Adrenal gland (tissue), 9 donors: ENCODE measurements at regions not wholly inside any gene's neighbourhood (a gene's known extent, or its start where the extent isn't known, plus 50 kb on each side); places are given as distances from the start of the nearest gene placed in this dataset.

Experiments used
- DNase-seq, 7 donors: peaks; one replicate each; pipeline ENCODE4 v3.0.0-alpha.2; 2019 to 2020
- H3K27ac ChIP-seq, 5 donors: fragments of 200-600 bp; sonication (generic) in 4 of 5; 1 replicate in 3 of 5; 2 replicates in 2 of 5; pipeline versions ENCODE4 v1.5.1 to v1.8.0; 2016 to 2020; ENCODE audit warnings: mild to moderate bottlenecking in 1 of 5
- H3K27me3 ChIP-seq: fragments of 200-600 bp; 2 replicates; pipeline ENCODE4 v1.8.0; 2021
- H3K36me3 ChIP-seq, 2 donors: fragments of 200-600 bp; replicated peaks in 1 of 2; 1 replicate in 1 of 2; 2 replicates in 1 of 2; pipeline versions ENCODE4 v1.5.1 to v1.8.0; 2018 to 2022
- H3K4me1 ChIP-seq, 2 donors: fragments of 200-600 bp; replicated peaks in 1 of 2; 1 replicate in 1 of 2; 2 replicates in 1 of 2; pipeline versions ENCODE4 v1.5.1 to v1.8.0; 2018 to 2021
- H3K4me3 ChIP-seq, 4 donors: fragments of 200-600 bp; sonication (generic) in 3 of 4; one replicate each; pipeline ENCODE4 v1.5.1; 2016 to 2018
- H3K9me3 ChIP-seq, 3 donors: fragments of 200-600 bp; sonication (generic) in 1 of 3; replicated peaks in 1 of 3; 1 replicate in 2 of 3; 2 replicates in 1 of 3; pipeline versions ENCODE4 v1.5.1 to v1.8.0; 2016 to 2021
- CTCF ChIP-seq, 6 experiments: fragments of 450-650 bp in 4 of 6; fragments of 200-600 bp in 2 of 6; sonication (generic) in 1 of 6; IDR thresholded peaks; 1 replicate in 5 of 6; 2 replicates in 1 of 6; pipeline versions ENCODE4 v1.5.1 to v1.8.0; 2016 to 2021; ENCODE audit warnings: antibody characterized with exemption in 6 of 6, mild to moderate bottlenecking in 2 of 6, moderate library complexity in 1 of 6
- POLR2A ChIP-seq, 2 donors: fragments of 450-650 bp; IDR thresholded peaks; one replicate each; pipeline ENCODE4 v1.6.1; 2017; ENCODE audit warnings: antibody characterized with exemption in 2 of 2, mild to moderate bottlenecking in 2 of 2, moderate library complexity in 1 of 2
- WGBS, 4 donors: extraction: QIAGEN DNeasy Blood & Tissue Kit in 2 of 4; methylation state at CpG; one replicate each; pipeline versions ENCODE4 v1.1.5 to v1.1.7; 2013 to 2017; 5-methylcytosine and 5-hydroxymethylcytosine counted together
- intact Hi-C, 2 donors: fragments of 100-400 bp; cut with DNase I; formaldehyde crosslinking; loops; one replicate each; pipeline versions ENCODE4 v1.14.1 to v1.15.0; 2022 to 2023
- donor health status: healthy with polysubstance abuse.
- donor health status: Bipolar disorder and iron deficiency.
- donor health status: DM: yes; HTN: yes; CAD: no.
- donor health status: DM: no; HTN: no; CAD: no.
- donor health status: DM: no; HTN: no; CAD: no.

DNA sequence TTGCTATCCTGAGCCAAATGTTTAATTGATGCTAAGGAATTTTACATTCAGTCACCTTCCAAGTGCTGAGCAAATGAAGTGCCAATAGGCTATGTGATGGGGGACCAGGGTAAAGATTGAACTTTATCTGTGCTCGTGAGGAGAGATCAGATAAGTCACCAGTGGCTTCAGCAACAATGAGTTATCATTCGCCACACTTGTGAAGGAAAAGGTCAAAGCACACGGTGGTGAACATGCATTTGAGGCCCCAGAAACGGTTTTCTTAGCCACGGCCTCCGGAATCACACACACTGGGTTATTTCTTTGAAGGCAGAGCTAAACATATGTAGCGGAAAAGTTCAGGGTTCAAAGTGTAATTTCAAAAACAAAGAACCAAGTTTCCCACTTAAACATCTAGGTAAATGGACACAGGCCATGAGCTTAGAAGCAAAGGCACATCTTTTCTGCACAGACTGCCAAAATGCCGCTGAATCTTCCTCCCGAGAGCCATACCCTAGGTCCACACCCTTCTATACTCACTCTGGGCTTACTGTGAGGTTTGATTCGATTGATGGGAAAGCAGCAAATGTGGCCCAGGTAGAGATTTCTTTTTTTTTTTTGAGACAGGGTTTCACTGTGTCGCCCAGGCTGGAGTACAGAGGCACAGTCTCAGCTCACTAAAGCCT lies 268.5 kb downstream of the SHQ1 start:
- intact Hi-C loops = no loop called here
- Histone ChIP-seq H3K9me3 (no peaks in the 10 kb centered on the region), H3K36me3 (no peaks in the 10 kb centered on the region), H3K27me3 (no peaks in the 10 kb centered on the region), H3K27ac (no peak overlapping the region), H3K4me3 (no peak overlapping the region), H3K4me1 (no peaks in the 10 kb centered on the region)
- 89 to 94% (median 90%) methylated on average over 11 of the region's 11 CpGs for WGBS, 4 donors
- no peak for DNase-seq
- TF ChIP-seq CTCF (IDR thresholded peaks at IDR 0.05) = no peak
- no peak for TF ChIP-seq POLR2A (IDR thresholded peaks at IDR 0.05)

- no peak for DNase-seq
- TF ChIP-seq POLR2A (IDR thresholded peaks at IDR 0.05) = no peak
- TF ChIP-seq CTCF (IDR thresholded peaks at IDR 0.05) = no peak
- no peak overlapping the region for H3K4me3 ChIP-seq
- no peaks in the 10 kb centered on the region for H3K9me3 ChIP-seq
- H3K27me3 ChIP-seq = no peaks in the 10 kb centered on the region
- 80 to 84% (median 82%) methylated on average over 3 of the region's 3 CpGs for WGBS, 4 donors
- H3K27ac ChIP-seq = no peak overlapping the region
- intact Hi-C loops = no loop called here
- no peaks in the 10 kb centered on the region for H3K36me3 ChIP-seq
- H3K4me1 ChIP-seq = no peaks in the 10 kb centered on the region
Observed at GRCh38 chr3:72579191-72579580, 269.1 kb downstream of the SHQ1 start.

DNA sequence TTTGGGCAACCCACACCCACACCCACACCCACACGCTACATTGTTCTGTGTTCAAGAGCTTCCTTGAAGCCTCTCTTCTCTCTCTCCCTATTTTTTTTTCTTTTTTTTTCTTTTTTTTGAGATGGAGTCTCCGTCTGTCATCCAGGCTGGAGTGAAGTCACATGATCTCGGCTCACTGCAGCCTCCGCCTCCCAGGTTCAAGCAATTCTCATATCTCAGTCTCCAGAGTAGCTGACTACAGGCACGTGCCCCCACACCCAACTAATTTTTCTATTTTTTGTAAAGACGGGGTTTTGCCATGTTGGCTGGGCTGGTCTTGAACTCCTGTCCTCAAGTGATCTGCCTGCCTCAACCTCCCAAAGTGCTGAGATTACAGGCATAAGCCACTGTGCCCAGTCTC lies 271.1 kb downstream of the SHQ1 start:
- Histone ChIP-seq H3K9me3 (no peaks in the 10 kb centered on the region), H3K4me3 (no peak overlapping the region), H3K36me3 (no peaks in the 10 kb centered on the region), H3K27ac (no peak overlapping the region), H3K4me1 (no peaks in the 10 kb centered on the region), H3K27me3 (no peaks in the 10 kb centered on the region)
- no peak for DNase-seq
- WGBS, 4 donors = 94 to 96% (median 95%) methylated on average over 6 of the region's 6 CpGs
- no peak for TF ChIP-seq POLR2A (IDR thresholded peaks at IDR 0.05)
- no peak for TF ChIP-seq CTCF (IDR thresholded peaks at IDR 0.05)
- intact Hi-C loops = no loop called here

- Histone ChIP-seq H3K27ac (no peak overlapping the region), H3K9me3 (no peaks in the 10 kb centered on the region), H3K4me1 (no peaks in the 10 kb centered on the region), H3K36me3 (no peaks in the 10 kb centered on the region), H3K4me3 (no peak overlapping the region), H3K27me3 (no peaks in the 10 kb centered on the region)
- 77 to 89% (median 82%) methylated on average over 5 of the region's 5 CpGs for WGBS, 4 donors
- intact Hi-C loops = no loop called here
- no peak for TF ChIP-seq POLR2A (IDR thresholded peaks at IDR 0.05)
- TF ChIP-seq CTCF (IDR thresholded peaks at IDR 0.05) = no peak
- no peak for DNase-seq
Observed at GRCh38 chr3:72576563-72576962, 271.7 kb downstream of the SHQ1 start.
